Liver (tissue), 8 donors: ENCODE measurements at regions not wholly inside any gene's neighbourhood (a gene's known extent, or its start where the extent isn't known, plus 50 kb on each side); places are given as distances from the start of the nearest gene placed in this dataset.

Experiments used
- DNase-seq: peaks from one replicate; pipeline ENCODE4 v3.0.0-alpha.2; 2017; ENCODE audit warnings: low spot score
- H3K27ac ChIP-seq, 2 donors: one replicate each; pipeline ENCODE4 v1.7.0; 2013; ENCODE audit warnings: inconsistent platforms in 2 of 2, low read length in 2 of 2, control low read depth in 1 of 2, low read depth in 1 of 2, mild to moderate bottlenecking in 1 of 2
- H3K27me3 ChIP-seq, 4 donors: one replicate each; pipeline versions ENCODE4 v1.6.1 to v1.7.0; 2013; ENCODE audit warnings: low read length in 3 of 4, inconsistent platforms in 1 of 4, mild to moderate bottlenecking in 1 of 4, moderate library complexity in 1 of 4; ENCODE audit not compliant: control insufficient read depth in 4 of 4, insufficient read depth in 4 of 4
- H3K36me3 ChIP-seq, 4 donors: one replicate each; pipeline versions ENCODE4 v1.6.1 to v1.7.0; 2013; ENCODE audit warnings: low read length in 3 of 4, mild to moderate bottlenecking in 3 of 4, low read depth in 1 of 4, moderate library complexity in 1 of 4; ENCODE audit not compliant: control insufficient read depth in 4 of 4, insufficient read depth in 3 of 4
- H3K4me1 ChIP-seq, 4 donors: one replicate each; pipeline versions ENCODE4 v1.6.1 to v1.7.0; 2013; ENCODE audit warnings: low read length in 3 of 4, mild to moderate bottlenecking in 3 of 4, moderate library complexity in 1 of 4; ENCODE audit not compliant: control insufficient read depth in 4 of 4, insufficient read depth in 4 of 4
- H3K4me3 ChIP-seq, 3 donors: one replicate each; pipeline versions ENCODE4 v1.6.1 to v1.7.0; 2013; ENCODE audit warnings: low read length in 3 of 3, control low read depth in 1 of 3, low read depth in 1 of 3, mild to moderate bottlenecking in 1 of 3
- H3K9ac ChIP-seq, 2 donors: one replicate each; pipeline ENCODE4 v1.7.0; 2013; ENCODE audit warnings: low read length in 2 of 2, mild to moderate bottlenecking in 2 of 2, moderate library complexity in 2 of 2, control low read depth in 1 of 2, low read depth in 1 of 2
- H3K9me3 ChIP-seq, 4 donors: one replicate each; pipeline versions ENCODE4 v1.6.1 to v1.7.0; 2013; ENCODE audit warnings: low read length in 3 of 4; ENCODE audit not compliant: control insufficient read depth in 4 of 4
- EGR1 ChIP-seq, 2 donors: IDR thresholded peaks; 2 replicates each; pipeline ENCODE4 v1.6.1; 2016 to 2018; ENCODE audit warnings: antibody characterized with exemption in 2 of 2, low read depth in 2 of 2
- FOXA1 ChIP-seq: IDR thresholded peaks from 2 replicates; pipeline ENCODE4 v1.6.1; 2016; ENCODE audit warnings: antibody characterized with exemption
- FOXA2 ChIP-seq: IDR thresholded peaks from 2 replicates; pipeline ENCODE4 v1.6.1; 2016; ENCODE audit warnings: antibody characterized with exemption
- HNF4A ChIP-seq, 2 donors: conservative IDR thresholded peaks; 2 replicates each; pipeline ENCODE4 v1.6.1; 2016; ENCODE audit warnings: antibody characterized with exemption in 2 of 2, mild to moderate bottlenecking in 2 of 2
- NR2F2 ChIP-seq: IDR thresholded peaks from 2 replicates; pipeline ENCODE4 v1.6.1; 2016; ENCODE audit warnings: antibody characterized with exemption
- RAD21 ChIP-seq, 2 donors: IDR thresholded peaks; 2 replicates each; pipeline ENCODE4 v1.6.1; 2016; ENCODE audit warnings: antibody characterized with exemption in 2 of 2, mild to moderate bottlenecking in 2 of 2
- RXRA ChIP-seq, 2 donors: IDR thresholded peaks; 2 replicates each; pipeline ENCODE4 v1.6.1; 2017 to 2018; ENCODE audit warnings: antibody characterized with exemption in 2 of 2, mild to moderate bottlenecking in 1 of 2
- TAF1 ChIP-seq: conservative IDR thresholded peaks from 2 replicates; pipeline ENCODE4 v1.6.1; 2016; ENCODE audit warnings: antibody characterized with exemption, mild to moderate bottlenecking
- YY1 ChIP-seq: IDR thresholded peaks from 2 replicates; pipeline ENCODE4 v1.6.1; 2016; ENCODE audit warnings: antibody characterized with exemption, mild to moderate bottlenecking
- WGBS: extraction: QIAGEN DNeasy Blood & Tissue Kit; methylation state at CpG from one replicate; pipeline ENCODE4 v1.1.7; 2013; 5-methylcytosine and 5-hydroxymethylcytosine counted together
- TF ChIP-seq, protein P1 (sequence below): IDR thresholded peaks from 2 replicates; pipeline ENCODE4 v1.6.1; 2016; ENCODE audit warnings: antibody characterized with exemption
- TF ChIP-seq, protein P2 (sequence below): IDR thresholded peaks from 2 replicates; pipeline ENCODE4 v1.6.1; 2016; ENCODE audit warnings: antibody characterized with exemption
- TF ChIP-seq, protein P3 (sequence below): IDR thresholded peaks from 2 replicates; pipeline ENCODE4 v1.6.1; 2016; ENCODE audit warnings: antibody characterized with exemption, mild to moderate bottlenecking
- TF ChIP-seq, protein P4 (sequence below): fragments of 150-350 bp; IDR thresholded peaks from 2 replicates; pipeline ENCODE4 v1.5.1; 2017; ENCODE audit warnings: improper control_type of control experiment, low read depth, low read length; ENCODE audit not compliant: missing input control
- donor health status: healthy.
- donor health status: healthy.
- donor health status: healthy.
- donor health status: healthy.
- donor health status: healthy.

DNA sequence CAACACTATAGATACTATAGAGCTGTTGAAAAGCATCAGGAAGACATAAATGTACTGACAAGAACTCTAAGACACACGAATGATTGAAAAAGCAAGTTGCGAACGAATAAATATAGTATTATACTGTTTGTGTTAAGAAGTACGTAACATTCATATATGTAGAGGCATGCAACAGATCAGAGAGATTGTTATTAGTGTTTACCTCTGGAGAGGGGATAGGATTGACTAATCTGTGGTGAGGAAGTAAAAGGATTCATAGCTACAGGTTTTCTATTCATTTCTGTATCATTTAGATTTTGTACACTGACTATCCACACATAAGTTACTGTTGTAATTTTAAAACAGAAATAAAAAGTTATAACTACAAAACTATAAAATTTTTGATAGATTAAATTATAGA is 147.6 kb upstream of the SV2C start:
- Histone ChIP-seq H3K36me3 (no peaks in the 10 kb centered on the region), H3K27ac (no peak overlapping the region), H3K4me1 (no peaks in the 10 kb centered on the region), H3K27me3 (no peaks in the 10 kb centered on the region), H3K4me3 (no peak overlapping the region), H3K9ac (no peak overlapping the region), H3K9me3 (no peaks in the 10 kb centered on the region)
- 86% methylated on average over 4 of the region's 4 CpGs for WGBS
- no peak for DNase-seq
- no peak for TF ChIP-seq EGR1 (IDR thresholded peaks at IDR 0.05; ENCODE audit: low read depth in 2 of 2)
- TF ChIP-seq, protein P1, sequence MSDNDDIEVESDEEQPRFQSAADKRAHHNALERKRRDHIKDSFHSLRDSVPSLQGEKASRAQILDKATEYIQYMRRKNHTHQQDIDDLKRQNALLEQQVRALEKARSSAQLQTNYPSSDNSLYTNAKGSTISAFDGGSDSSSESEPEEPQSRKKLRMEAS = no peak
- no peak for TF ChIP-seq NR2F2
- no peak for TF ChIP-seq RXRA (IDR thresholded peaks at IDR 0.05)
- TF ChIP-seq YY1 = no peak
- no peak for TF ChIP-seq TAF1
- TF ChIP-seq, protein P2, sequence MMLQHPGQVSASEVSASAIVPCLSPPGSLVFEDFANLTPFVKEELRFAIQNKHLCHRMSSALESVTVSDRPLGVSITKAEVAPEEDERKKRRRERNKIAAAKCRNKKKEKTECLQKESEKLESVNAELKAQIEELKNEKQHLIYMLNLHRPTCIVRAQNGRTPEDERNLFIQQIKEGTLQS = no peak
- TF ChIP-seq, protein P3, sequence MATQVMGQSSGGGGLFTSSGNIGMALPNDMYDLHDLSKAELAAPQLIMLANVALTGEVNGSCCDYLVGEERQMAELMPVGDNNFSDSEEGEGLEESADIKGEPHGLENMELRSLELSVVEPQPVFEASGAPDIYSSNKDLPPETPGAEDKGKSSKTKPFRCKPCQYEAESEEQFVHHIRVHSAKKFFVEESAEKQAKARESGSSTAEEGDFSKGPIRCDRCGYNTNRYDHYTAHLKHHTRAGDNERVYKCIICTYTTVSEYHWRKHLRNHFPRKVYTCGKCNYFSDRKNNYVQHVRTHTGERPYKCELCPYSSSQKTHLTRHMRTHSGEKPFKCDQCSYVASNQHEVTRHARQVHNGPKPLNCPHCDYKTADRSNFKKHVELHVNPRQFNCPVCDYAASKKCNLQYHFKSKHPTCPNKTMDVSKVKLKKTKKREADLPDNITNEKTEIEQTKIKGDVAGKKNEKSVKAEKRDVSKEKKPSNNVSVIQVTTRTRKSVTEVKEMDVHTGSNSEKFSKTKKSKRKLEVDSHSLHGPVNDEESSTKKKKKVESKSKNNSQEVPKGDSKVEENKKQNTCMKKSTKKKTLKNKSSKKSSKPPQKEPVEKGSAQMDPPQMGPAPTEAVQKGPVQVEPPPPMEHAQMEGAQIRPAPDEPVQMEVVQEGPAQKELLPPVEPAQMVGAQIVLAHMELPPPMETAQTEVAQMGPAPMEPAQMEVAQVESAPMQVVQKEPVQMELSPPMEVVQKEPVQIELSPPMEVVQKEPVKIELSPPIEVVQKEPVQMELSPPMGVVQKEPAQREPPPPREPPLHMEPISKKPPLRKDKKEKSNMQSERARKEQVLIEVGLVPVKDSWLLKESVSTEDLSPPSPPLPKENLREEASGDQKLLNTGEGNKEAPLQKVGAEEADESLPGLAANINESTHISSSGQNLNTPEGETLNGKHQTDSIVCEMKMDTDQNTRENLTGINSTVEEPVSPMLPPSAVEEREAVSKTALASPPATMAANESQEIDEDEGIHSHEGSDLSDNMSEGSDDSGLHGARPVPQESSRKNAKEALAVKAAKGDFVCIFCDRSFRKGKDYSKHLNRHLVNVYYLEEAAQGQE = no peak

DNA sequence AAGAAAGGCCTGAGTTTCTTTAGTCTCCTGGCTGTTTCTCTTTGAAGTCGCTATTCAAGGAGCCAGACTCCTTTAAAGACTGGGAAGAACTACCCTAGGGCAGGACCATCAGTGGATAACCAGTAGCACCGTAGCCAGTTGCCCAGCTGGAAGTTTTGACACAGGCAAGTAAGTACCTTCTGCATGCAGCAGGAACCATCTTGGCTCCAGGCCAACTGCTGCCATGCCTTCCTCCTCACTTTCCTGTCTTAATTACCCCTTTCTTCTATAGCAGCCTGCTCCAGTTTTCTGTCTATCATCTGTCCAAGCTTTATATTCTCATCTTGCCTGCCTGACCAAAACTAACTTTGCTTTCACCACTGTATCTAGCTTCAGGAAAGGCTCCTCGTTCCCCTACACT is 149.7 kb upstream of the SV2C start:
- TF ChIP-seq HNF4A (conservative IDR thresholded peaks at IDR 0.05) = no peak
- no peak for TF ChIP-seq FOXA1
- no peak for TF ChIP-seq FOXA2
- TF ChIP-seq, protein P3 = no peak
- TF ChIP-seq, protein P2 = no peak
- no peak for TF ChIP-seq RAD21 (IDR thresholded peaks at IDR 0.05)
- no peak for TF ChIP-seq TAF1
- TF ChIP-seq, protein P4, sequence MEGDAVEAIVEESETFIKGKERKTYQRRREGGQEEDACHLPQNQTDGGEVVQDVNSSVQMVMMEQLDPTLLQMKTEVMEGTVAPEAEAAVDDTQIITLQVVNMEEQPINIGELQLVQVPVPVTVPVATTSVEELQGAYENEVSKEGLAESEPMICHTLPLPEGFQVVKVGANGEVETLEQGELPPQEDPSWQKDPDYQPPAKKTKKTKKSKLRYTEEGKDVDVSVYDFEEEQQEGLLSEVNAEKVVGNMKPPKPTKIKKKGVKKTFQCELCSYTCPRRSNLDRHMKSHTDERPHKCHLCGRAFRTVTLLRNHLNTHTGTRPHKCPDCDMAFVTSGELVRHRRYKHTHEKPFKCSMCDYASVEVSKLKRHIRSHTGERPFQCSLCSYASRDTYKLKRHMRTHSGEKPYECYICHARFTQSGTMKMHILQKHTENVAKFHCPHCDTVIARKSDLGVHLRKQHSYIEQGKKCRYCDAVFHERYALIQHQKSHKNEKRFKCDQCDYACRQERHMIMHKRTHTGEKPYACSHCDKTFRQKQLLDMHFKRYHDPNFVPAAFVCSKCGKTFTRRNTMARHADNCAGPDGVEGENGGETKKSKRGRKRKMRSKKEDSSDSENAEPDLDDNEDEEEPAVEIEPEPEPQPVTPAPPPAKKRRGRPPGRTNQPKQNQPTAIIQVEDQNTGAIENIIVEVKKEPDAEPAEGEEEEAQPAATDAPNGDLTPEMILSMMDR = no peak
- no peaks in the 10 kb centered on the region for H3K9me3 ChIP-seq
- WGBS = 50% methylated on average over 3 of the region's 3 CpGs
- H3K4me3 ChIP-seq = no peak overlapping the region
- no peak for DNase-seq
- no peak overlapping the region for H3K27ac ChIP-seq
- no peaks in the 10 kb centered on the region for H3K27me3 ChIP-seq
- no peaks in the 10 kb centered on the region for H3K4me1 ChIP-seq
- no peak overlapping the region for H3K9ac ChIP-seq
- H3K36me3 ChIP-seq = no peaks in the 10 kb centered on the region
